Uterus (tissue), 3 donors: ENCODE measurements at regions not wholly inside any gene's neighbourhood (a gene's known extent, or its start where the extent isn't known, plus 50 kb on each side); places are given as distances from the start of the nearest gene placed in this dataset.

Source experiments
- DNase-seq, 2 donors: peaks; one replicate each; pipeline ENCODE4 v3.0.0-alpha.2; 2019 to 2020
- H3K27ac ChIP-seq, 2 donors: fragments of 200-600 bp; sonication (generic); 1 replicate in 1 of 2; 2 replicates in 1 of 2; pipeline ENCODE4 v1.5.1; 2016 to 2018
- H3K27me3 ChIP-seq, 2 donors: fragments of 200-600 bp; sonication (generic); one replicate each; pipeline ENCODE4 v1.5.1; 2018 to 2019; ENCODE audit warnings: control low read depth in 1 of 2
- H3K36me3 ChIP-seq, 2 donors: fragments of 200-600 bp; sonication (generic); one replicate each; pipeline ENCODE4 v1.5.1; 2019; ENCODE audit warnings: control low read depth in 1 of 2
- H3K4me1 ChIP-seq, 2 donors: fragments of 200-600 bp; sonication (generic); one replicate each; pipeline ENCODE4 v1.5.1; 2018 to 2019; ENCODE audit warnings: control low read depth in 1 of 2
- H3K4me3 ChIP-seq, 2 donors: fragments of 200-600 bp; sonication (generic); 1 replicate in 1 of 2; 2 replicates in 1 of 2; pipeline ENCODE4 v1.5.1; 2018 to 2019; ENCODE audit warnings: mild to moderate bottlenecking in 1 of 2
- H3K9me3 ChIP-seq, 2 donors: fragments of 200-600 bp; sonication (generic); one replicate each; pipeline ENCODE4 v1.5.1; 2019; ENCODE audit warnings: control low read depth in 1 of 2
- POLR2A ChIP-seq, 2 donors: fragments of 450-650 bp; IDR thresholded peaks; one replicate each; pipeline ENCODE4 v1.6.1; 2016; ENCODE audit warnings: antibody characterized with exemption in 2 of 2, mild to moderate bottlenecking in 1 of 2, moderate library complexity in 1 of 2
- intact Hi-C: fragments of 100-400 bp; cut with DNase I; formaldehyde crosslinking; loops from one replicate; pipeline ENCODE4 v1.15.1; 2023; ENCODE audit warnings: low total_unique reads
- TF ChIP-seq, protein P1 (sequence below), 4 experiments: fragments of 200-600 bp in 2 of 4; fragments of 450-650 bp in 2 of 4; sonication (generic) in 2 of 4; IDR thresholded peaks; one replicate each; pipeline ENCODE4 v1.5.1; 2016 to 2019; ENCODE audit warnings: antibody characterized with exemption in 4 of 4, mild to moderate bottlenecking in 2 of 4, moderate library complexity in 1 of 4
- donor health status: DM: yes; HTN: yes; CAD: no.

DNA sequence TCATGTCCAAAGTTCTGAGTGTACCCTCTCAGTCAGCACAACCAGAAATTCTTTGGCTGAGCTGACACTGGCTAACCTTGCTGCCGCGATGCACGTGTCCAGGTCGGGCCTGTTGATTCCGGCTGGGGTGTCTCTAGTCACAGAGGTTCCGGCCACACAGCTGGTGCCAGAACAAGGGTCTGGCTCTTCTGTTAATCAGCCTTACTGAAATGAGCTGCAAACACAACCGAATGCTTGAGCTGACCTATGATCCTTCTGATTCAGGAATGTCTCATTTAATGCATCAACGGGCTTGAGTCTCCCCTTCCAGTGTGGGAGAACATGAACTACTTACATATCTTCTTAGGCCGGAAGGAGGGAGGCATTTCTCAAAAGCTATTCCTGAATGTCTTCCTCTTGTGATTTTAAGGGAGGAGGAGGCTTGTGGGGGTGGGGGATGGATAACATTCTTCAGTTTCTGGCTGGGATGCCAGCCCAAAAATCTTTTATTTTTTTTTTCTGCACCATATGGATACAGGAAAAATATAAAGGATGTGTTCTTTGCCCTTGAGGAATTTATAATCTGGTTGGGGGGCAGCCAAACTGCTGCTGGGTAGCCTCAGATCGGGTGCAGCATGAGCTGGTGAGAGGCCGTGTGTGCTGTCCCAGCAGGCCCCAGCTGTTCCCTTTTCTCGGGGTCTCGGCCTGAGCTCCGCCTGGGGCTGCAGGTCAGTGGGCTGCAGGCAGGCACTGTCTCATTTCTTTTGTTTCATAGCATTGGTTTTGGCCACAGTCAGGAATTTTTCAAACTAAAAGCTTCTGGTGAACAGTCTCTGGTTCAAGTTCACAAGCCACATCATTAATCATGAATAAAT lies 319.1 kb upstream of the TBL1XR1 start:
- no peaks in the 10 kb centered on the region for H3K36me3 ChIP-seq
- TF ChIP-seq, protein P1, sequence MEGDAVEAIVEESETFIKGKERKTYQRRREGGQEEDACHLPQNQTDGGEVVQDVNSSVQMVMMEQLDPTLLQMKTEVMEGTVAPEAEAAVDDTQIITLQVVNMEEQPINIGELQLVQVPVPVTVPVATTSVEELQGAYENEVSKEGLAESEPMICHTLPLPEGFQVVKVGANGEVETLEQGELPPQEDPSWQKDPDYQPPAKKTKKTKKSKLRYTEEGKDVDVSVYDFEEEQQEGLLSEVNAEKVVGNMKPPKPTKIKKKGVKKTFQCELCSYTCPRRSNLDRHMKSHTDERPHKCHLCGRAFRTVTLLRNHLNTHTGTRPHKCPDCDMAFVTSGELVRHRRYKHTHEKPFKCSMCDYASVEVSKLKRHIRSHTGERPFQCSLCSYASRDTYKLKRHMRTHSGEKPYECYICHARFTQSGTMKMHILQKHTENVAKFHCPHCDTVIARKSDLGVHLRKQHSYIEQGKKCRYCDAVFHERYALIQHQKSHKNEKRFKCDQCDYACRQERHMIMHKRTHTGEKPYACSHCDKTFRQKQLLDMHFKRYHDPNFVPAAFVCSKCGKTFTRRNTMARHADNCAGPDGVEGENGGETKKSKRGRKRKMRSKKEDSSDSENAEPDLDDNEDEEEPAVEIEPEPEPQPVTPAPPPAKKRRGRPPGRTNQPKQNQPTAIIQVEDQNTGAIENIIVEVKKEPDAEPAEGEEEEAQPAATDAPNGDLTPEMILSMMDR (IDR thresholded peaks at IDR 0.05) = no peak
- TF ChIP-seq POLR2A (IDR thresholded peaks at IDR 0.05) = no peak
- no peaks in the 10 kb centered on the region for H3K4me1 ChIP-seq
- peak in 1 of 2 donors; percentile 37 for DNase-seq
- H3K27ac ChIP-seq = peak overlapping the region; percentile 2 to 70
- no peak overlapping the region for H3K4me3 ChIP-seq
- intact Hi-C loops = no loop called here
- no peaks in the 10 kb centered on the region for H3K27me3 ChIP-seq
- H3K9me3 ChIP-seq = no peaks in the 10 kb centered on the region

DNA sequence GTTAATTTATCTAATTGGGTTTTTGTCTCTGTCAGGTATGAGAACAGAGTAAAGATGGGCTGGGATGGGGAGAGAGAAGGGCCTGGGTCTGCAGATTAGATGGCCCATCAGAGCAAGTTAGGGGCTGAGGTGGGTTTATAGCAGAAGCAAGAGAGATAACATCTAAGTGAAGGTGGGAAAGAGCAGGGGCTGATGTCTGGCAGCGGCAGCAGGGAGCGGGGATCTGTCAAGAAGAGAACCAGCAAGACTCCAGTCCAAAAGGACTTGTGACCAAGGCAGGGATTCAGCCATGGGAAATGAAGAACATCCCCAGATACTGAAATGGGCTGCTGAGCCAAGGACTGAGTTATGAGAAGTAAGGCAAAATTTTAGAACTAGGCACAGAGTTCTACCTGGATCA lies 320.6 kb upstream of the TBL1XR1 start:
- Histone ChIP-seq H3K27me3 (no peaks in the 10 kb centered on the region), H3K9me3 (no peaks in the 10 kb centered on the region), H3K4me1 (no peaks in the 10 kb centered on the region), H3K36me3 (no peaks in the 10 kb centered on the region), H3K27ac (no peak overlapping the region), H3K4me3 (no peak overlapping the region)
- no peak for TF ChIP-seq POLR2A (IDR thresholded peaks at IDR 0.05)
- TF ChIP-seq, protein P1 (IDR thresholded peaks at IDR 0.05) = no peak
- intact Hi-C loops = no loop called here
- DNase-seq = no peak

DNA sequence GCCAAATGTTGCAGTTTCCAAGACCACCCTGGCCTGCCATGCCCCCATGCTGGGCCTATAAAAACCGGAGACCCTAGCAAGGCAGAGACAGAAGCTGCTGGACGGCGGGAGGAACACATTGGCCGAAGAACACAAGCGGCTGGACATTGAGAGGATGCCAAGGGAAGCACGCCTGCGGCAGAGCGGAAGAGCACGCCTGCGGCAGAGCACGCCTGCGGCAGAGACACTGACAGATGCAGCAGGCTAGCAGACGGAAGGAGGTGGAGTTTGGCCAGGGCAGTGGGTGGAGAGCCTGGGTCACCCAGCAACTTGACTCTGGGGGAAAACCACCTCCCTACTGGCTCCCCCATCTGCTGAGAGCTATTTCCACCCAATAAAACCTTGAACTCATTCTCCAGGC lies 322.3 kb upstream of the TBL1XR1 start:
- H3K4me3 ChIP-seq = no peak overlapping the region
- no peaks in the 10 kb centered on the region for H3K9me3 ChIP-seq
- H3K27ac ChIP-seq = no peak overlapping the region
- no peaks in the 10 kb centered on the region for H3K27me3 ChIP-seq
- no peaks in the 10 kb centered on the region for H3K4me1 ChIP-seq
- DNase-seq = no peak
- H3K36me3 ChIP-seq = no peaks in the 10 kb centered on the region
- intact Hi-C loops = no loop called here
- TF ChIP-seq, protein P1 (IDR thresholded peaks at IDR 0.05) = no peak
- no peak for TF ChIP-seq POLR2A (IDR thresholded peaks at IDR 0.05)

DNA sequence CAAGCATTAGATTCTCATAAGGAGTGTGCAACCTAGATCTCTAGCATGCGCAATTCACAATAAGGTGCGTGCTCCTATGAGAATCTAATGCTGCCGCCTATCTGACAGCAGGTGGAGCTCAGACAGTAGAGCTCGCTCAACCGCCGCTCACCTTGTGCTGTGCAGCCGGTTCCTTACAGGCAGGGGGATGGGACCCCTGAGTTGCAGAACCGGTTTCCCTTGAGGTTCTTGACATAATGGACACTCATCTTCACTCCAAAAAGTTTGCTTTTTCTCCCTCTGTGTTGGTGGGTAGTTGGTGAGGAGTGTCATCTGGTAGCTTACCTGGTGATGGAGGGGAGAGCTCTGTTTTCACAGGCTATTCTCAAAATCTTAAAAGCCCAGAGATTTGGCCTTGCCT lies 324.0 kb upstream of the TBL1XR1 start:
- DNase-seq = no peak
- no peak overlapping the region for H3K27ac ChIP-seq
- no peaks in the 10 kb centered on the region for H3K9me3 ChIP-seq
- H3K36me3 ChIP-seq = no peaks in the 10 kb centered on the region
- intact Hi-C loops = no loop called here
- no peak overlapping the region for H3K4me3 ChIP-seq
- TF ChIP-seq, protein P1 (IDR thresholded peaks at IDR 0.05) = peak in 1 of 4 experiments; percentile 10
- TF ChIP-seq POLR2A (IDR thresholded peaks at IDR 0.05) = no peak
- H3K27me3 ChIP-seq = no peaks in the 10 kb centered on the region
- H3K4me1 ChIP-seq = no peaks in the 10 kb centered on the region

DNA sequence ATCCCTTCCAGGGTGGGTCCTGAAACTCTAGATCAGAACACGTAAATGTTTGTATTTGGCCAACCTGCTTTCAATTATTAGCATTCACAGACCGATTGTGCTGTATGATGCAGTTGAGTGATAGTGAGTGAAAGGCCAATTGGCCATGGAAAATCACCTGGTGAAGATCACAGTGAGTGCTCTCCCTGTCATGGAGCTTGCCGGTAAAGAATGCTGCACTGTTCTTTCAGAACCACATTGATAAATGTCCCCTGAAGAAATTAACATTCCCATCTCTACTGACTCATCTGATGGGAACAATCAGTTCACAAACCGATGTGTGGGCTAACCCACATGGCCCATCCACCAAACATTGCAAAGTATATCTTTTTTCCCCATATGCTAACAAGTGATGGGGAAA lies 324.8 kb upstream of the TBL1XR1 start:
- Histone ChIP-seq H3K27ac (no peak overlapping the region), H3K4me3 (no peak overlapping the region), H3K9me3 (no peaks in the 10 kb centered on the region), H3K36me3 (no peaks in the 10 kb centered on the region), H3K4me1 (no peaks in the 10 kb centered on the region), H3K27me3 (no peaks in the 10 kb centered on the region)
- intact Hi-C loops = no loop called here
- TF ChIP-seq, protein P1 (IDR thresholded peaks at IDR 0.05) = no peak
- TF ChIP-seq POLR2A (IDR thresholded peaks at IDR 0.05) = no peak
- DNase-seq = no peak
